GM18498 (cell line): ENCODE measurements at regions not wholly inside any gene's neighbourhood (a gene's known extent, or its start where the extent isn't known, plus 50 kb on each side); places are given as distances from the start of the nearest gene placed in this dataset.
"Not testable (repeated sequence)": the region's sequence is repeated elsewhere in the genome, so short reads cannot be mapped to it uniquely, and the experiment has no call there.

Experiments
- ATAC-seq: cut with Tn5 transposase; IDR thresholded peaks from one replicate; pipeline ENCODE4 v1.9.1; 2021; ENCODE audit warnings: mild to moderate bottlenecking, moderate library complexity; ENCODE audit not compliant: unreplicated experiment

DNA sequence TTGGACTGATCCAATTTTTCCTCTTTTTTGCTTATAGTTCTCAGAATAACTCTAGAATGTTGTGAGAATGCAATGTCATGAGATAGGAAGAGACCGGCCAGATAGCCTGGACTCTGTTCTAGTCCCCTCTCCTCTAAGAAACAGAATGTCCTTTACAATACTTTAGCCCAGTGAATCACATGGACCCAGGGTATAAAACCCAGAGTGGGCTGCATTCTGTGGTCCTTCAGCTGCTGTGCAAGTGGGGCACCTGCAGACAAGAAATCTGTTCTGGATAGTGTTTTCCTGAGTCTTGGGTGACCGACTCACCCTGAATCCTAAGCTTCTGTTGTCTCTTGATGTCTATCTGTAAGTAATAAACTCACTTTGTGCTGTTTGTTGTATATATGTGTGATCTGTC lies 368.6 kb upstream of the DPH6 start:
- ATAC-seq, result no peak

- ATAC-seq, result no peak
Observed at GRCh38 chr15:35921046-35921445, 375.1 kb upstream of the DPH6 start.

- ATAC-seq, result no peak
Observed at GRCh38 chr15:35925275-35926006, 379.5 kb upstream of the DPH6 start.

DNA sequence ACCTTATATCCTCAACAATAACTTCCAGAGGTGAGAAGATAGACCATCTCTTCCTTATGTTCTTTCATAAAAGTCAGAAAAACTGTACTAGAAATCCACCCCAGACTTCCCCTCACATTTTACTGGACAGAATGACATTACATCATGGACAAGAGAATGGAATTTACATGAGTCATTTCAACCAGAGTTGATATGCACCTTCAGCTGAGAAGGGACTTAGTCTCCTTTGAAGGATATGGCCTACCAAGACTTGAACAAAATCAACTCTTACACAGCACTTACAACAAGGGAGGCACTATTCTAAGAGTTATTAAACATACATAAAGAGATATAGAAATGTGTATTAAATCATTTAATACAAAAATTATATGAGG lies 380.0 kb upstream of the DPH6 start:
- ATAC-seq, result no peak

- ATAC-seq, result no peak
Observed at GRCh38 chr15:35928847-35929246, 382.9 kb upstream of the DPH6 start.

DNA sequence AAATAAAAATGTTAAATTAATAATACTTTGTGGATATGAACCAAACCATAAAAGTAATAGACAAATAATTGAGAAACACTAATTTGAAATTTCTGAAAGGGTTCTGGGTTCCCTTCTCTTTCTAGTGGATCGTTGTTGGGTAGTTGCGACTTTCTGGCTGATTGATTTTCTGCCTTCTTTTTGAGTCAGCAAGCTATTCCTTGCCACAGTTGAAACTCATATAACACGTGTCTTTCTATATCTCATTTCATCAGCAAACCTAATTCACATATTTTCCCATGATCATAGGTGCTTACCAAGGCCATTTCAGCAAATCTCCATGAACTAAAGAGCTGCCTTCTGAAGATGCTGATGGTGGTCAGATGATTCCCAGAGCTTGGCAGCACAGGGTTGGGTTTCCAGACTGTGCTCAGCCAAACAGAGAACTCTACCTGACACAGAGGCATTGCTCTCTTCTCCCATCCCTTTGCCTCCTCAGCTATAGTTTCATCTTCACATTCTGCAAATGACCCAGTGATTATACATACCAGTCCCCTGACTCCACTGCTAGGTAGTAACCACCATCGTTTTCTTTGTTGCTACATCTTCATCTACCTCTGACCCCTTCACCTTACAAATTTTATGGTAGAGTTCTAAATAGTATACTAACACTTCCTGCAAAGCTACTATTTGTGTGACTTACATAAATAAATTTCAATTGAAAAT lies 383.9 kb upstream of the DPH6 start:
- peak; percentile 56 for ATAC-seq

DNA sequence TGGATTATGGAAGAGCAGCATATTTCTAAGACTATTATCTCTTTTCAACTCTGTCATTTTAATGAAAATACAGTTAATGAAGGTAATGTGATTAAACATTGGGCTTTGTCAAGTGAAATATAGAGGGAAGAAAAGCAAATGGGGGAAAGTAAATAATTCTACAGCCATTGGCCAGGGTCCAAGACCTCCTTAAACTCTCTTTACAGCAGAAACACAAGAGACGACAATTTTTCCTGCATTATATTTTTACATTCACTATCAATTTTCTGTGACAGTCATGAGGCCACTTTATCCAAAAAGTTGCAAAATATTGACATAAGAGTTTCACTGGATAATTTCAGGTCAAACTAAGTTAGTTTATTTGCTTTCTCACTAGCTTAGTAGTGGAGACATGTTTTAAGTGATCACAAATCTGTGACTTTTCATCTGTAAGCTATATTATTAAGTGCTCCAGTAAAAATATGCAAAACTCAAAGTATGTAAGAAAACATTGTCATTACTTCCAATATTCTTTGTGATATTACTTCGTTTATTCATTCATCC lies 385.9 kb upstream of the DPH6 start:
- ATAC-seq, result no peak

DNA sequence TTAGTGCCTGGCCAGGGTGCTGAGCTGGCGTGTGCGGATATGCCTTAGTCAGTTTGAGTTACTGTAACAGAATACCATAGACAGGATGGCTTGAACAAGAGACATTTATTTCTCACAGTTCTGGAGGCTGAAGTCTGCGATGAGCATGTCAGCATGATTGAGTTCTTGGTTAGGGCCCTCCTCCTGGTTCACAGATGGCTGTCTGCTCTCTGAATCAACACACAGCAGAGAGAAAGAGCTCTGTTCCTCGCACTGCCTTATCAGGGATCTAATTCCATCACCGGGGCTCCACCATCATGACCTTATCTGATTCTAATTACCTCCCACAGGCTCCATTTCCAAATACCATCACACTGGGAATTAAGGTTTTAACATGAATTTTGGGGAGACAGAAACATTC lies 386.6 kb upstream of the DPH6 start:
- no peak for ATAC-seq

GRCh38 chr15:35933531-35933930 lies 387.6 kb upstream of the DPH6 start:
- no peak for ATAC-seq

DNA sequence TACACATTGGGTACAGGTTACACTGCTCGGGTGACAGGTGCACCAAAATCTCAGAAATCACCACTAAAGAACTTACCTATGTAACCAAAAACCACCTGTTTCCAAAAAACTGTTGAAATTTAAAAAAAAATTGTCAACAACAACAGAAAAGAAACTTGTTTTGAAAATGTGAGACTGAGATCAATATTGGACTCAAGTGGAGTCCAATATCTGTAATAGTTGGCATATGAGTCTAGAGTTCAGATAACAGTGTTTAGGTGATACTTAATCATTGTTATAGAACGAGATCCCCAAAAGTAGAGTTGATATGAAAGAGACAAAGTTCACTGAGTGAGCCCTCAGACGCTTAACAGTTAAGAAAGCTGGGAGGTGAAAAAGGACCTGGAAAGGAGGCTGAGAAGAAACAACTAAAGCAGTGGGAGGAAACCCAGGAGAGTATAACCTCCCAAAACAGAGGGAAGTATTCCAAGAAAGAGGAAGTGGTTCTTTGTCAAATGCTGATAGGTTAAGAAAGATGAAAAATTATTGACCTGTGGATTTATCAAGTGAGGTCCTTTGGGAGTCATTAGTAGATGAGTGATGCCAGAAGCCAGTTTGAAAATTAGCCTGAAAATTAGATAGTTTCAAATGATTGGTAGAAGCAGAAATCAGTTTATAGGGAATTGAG lies 388.6 kb upstream of the DPH6 start:
- ATAC-seq, result no peak

GRCh38 chr15:35936284-35936683 lies 390.3 kb upstream of the DPH6 start:
- ATAC-seq, result no peak

GRCh38 chr15:35937380-35937779 lies 391.4 kb upstream of the DPH6 start:
- ATAC-seq, result no peak

- ATAC-seq, result no peak
Observed at GRCh38 chr15:35944945-35945585, 399.1 kb upstream of the DPH6 start.

GRCh38 chr15:35953424-35953823 lies 407.5 kb upstream of the DPH6 start:
- no peak for ATAC-seq

GRCh38 chr15:35956056-35956455 lies 410.1 kb upstream of the DPH6 start:
- no peak for ATAC-seq

GRCh38 chr15:35958021-35958420 lies 412.1 kb upstream of the DPH6 start:
- ATAC-seq, result no peak

DNA sequence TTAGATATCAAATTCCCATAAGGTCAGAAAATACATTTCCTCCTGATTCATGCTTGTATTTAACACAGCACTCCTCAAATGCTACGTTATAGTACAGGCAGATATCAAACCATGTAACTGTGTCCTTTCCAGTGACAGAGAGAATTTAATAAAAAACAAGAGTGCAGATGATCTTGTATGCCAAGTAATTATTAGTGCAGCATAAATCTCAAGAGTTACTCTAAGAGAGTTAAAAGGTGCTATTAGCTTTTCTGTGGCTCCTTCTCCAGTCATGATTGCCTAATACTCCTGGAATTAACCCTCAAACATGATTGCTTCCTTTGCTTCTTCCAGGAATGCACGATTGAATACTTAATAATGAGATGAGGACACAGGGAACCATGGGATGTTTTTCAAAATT lies 413.0 kb upstream of the DPH6 start:
- no peak for ATAC-seq

GRCh38 chr15:35963326-35963725 lies 417.4 kb upstream of the DPH6 start:
- ATAC-seq, result no peak

DNA sequence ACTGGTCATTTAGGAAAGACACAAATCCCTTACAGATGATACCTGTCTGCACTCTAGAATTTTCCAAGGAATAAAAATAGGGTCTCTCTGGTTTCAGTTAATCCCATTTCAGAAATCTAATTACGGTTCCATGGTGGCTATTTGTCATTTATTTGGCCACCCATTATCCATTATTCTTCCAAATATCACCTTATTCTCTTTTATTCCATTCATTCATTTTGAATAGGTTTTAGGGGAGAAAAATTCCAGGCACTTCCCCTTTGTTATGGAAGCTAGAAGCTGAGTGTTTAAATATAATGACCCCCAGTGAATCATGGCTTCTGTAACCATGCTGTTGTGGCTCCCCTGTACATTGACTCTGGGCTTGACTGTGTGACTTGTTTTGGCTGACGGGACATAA lies 420.8 kb upstream of the DPH6 start:
- ATAC-seq, result no peak

- not testable (repeated sequence) for ATAC-seq
Observed at GRCh38 chr15:35967968-35968367, 422.0 kb upstream of the DPH6 start.

- no peak for ATAC-seq
Observed at GRCh38 chr15:35973029-35973428, 427.1 kb upstream of the DPH6 start.
